Progenitor cell of endocrine pancreas (in vitro differentiated cells): ENCODE measurements at regions not wholly inside any gene's neighbourhood (a gene's known extent, or its start where the extent isn't known, plus 50 kb on each side); places are given as distances from the start of the nearest gene placed in this dataset.

Experiments
- DNase-seq: peaks from one replicate; pipeline ENCODE4 v3.0.0; 2021; ENCODE audit warnings: low spot score; ENCODE audit not compliant: unreplicated experiment
- H3K27ac Mint-ChIP-seq: 2 replicates; pipeline ENCODE4 v1.8.0; 2021; ENCODE audit warnings: mild to moderate bottlenecking, moderate library complexity, mixed read lengths
- H3K27me3 Mint-ChIP-seq: 2 replicates; pipeline ENCODE4 v1.8.0; 2021; ENCODE audit warnings: mixed read lengths
- H3K36me3 Mint-ChIP-seq: 2 replicates; pipeline ENCODE4 v1.8.0; 2022; ENCODE audit warnings: mixed read lengths; ENCODE audit not compliant: insufficient read depth
- H3K4me1 Mint-ChIP-seq: 2 replicates; pipeline ENCODE4 v1.8.0; 2021; ENCODE audit warnings: low read depth, mixed read lengths
- H3K4me3 Mint-ChIP-seq: 2 replicates; pipeline ENCODE4 v1.8.0; 2021; ENCODE audit warnings: low read depth, mild to moderate bottlenecking, moderate library complexity, mixed read lengths
- H3K9me3 Mint-ChIP-seq: 2 replicates; pipeline ENCODE4 v1.8.0; 2021; ENCODE audit warnings: low read depth, mixed read lengths
- TF ChIP-seq, protein P1 (sequence below): fragments of 200-600 bp; sonication (generic); IDR thresholded peaks from one replicate; pipeline ENCODE4 v1.5.0; 2021; ENCODE audit warnings: antibody characterized with exemption, mild to moderate bottlenecking; ENCODE audit not compliant: unreplicated experiment

DNA sequence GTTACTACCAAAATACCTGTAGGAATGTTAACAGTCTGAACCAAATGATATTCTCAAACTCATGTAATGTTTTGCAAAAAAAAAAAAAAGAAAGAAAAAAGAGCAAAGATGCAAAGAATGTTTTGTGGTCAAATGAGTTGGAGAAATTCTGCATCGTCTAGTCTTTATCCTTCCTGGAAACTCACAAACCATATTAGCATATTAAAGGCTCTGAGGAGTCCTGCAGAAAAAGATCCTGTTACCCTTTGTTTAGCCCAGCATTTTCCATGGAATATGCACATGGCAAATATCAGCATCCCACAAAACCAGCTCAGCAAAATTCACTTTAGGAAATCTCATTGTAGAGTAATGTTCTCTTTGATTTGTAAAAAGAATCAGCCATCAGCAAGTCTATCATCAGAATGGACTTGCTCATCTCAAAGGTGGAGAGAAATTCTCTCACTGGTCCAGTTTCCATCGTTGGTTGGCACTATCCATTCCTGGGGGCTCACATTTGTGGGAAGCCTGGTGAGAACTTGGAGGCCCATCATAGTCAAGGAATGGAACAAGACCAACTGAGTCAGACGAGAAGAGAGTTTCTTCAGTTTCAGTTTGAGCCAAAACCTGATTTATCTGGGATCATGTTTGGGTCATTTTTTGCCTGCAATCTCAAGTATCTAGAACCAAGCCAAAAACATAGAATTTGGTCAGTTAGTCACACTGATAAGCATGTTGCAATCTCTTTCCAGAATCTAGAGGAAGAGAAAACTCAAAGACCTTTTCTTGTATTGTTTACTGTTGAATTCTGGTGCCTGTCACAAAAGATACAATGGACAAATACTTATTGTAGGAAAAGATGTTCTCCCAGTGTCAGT lies 129.8 kb downstream of the TBX5 start:
- H3K4me1 Mint-ChIP-seq, result peaks cover 5% of the 10 kb centered on the region
- peaks cover 7% of the 10 kb centered on the region for H3K9me3 Mint-ChIP-seq
- no peak for DNase-seq
- no peak overlapping the region for H3K4me3 Mint-ChIP-seq
- H3K27me3 Mint-ChIP-seq, result peaks cover 12% of the 10 kb centered on the region
- TF ChIP-seq, protein P1, sequence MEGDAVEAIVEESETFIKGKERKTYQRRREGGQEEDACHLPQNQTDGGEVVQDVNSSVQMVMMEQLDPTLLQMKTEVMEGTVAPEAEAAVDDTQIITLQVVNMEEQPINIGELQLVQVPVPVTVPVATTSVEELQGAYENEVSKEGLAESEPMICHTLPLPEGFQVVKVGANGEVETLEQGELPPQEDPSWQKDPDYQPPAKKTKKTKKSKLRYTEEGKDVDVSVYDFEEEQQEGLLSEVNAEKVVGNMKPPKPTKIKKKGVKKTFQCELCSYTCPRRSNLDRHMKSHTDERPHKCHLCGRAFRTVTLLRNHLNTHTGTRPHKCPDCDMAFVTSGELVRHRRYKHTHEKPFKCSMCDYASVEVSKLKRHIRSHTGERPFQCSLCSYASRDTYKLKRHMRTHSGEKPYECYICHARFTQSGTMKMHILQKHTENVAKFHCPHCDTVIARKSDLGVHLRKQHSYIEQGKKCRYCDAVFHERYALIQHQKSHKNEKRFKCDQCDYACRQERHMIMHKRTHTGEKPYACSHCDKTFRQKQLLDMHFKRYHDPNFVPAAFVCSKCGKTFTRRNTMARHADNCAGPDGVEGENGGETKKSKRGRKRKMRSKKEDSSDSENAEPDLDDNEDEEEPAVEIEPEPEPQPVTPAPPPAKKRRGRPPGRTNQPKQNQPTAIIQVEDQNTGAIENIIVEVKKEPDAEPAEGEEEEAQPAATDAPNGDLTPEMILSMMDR, result no peak
- no peaks in the 10 kb centered on the region for H3K36me3 Mint-ChIP-seq
- H3K27ac Mint-ChIP-seq, result no peak overlapping the region

DNA sequence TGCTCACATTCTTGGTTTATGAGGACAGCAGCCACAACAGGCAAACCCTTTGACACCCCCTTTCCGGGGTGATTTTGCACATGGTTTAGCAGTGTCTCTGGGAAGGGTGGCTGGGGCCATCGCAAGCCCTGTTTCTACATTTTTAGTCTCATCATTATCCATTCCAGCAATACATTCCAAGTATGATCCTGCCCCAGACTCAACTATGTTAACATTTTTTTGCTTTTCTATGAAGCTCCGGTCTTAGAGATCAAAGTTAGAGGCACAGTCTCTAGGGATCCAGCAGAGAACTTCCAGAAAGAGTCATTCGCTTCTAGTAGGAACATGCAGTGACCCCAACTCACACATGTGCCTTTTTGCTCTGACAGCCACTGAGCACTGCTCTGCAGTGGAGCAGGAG lies 130.9 kb downstream of the TBX5 start:
- Mint-ChIP-seq H3K27me3 (peaks cover 12% of the 10 kb centered on the region), H3K27ac (no peak overlapping the region), H3K9me3 (peaks cover 7% of the 10 kb centered on the region), H3K4me1 (peaks cover 5% of the 10 kb centered on the region), H3K4me3 (no peak overlapping the region), H3K36me3 (no peaks in the 10 kb centered on the region)
- no peak for DNase-seq
- TF ChIP-seq, protein P1, result no peak

DNA sequence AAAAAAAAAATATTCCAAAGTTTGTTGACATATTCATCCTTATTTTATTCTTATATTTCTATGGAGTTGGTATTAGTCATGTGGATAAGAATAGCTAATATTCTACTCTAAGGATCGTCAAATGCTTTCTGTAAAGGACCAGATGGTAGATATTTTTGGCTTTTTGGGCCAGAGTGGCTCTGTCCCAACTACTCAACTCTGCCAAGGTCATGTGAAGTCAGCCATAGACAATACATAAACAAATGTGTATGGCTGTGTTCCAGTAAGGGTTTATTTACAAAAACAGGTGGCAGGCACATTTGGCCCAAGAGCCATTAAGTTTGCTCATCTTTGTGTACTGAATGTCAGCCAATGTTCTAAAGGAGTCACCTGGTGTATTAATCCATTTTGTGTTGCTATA lies 131.8 kb downstream of the TBX5 start:
- Mint-ChIP-seq H3K4me3 (no peak overlapping the region), H3K36me3 (no peaks in the 10 kb centered on the region), H3K4me1 (peaks cover 5% of the 10 kb centered on the region), H3K27me3 (peaks cover 12% of the 10 kb centered on the region), H3K9me3 (peaks cover 3% of the 10 kb centered on the region), H3K27ac (no peak overlapping the region)
- TF ChIP-seq, protein P1, result no peak
- no peak for DNase-seq

DNA sequence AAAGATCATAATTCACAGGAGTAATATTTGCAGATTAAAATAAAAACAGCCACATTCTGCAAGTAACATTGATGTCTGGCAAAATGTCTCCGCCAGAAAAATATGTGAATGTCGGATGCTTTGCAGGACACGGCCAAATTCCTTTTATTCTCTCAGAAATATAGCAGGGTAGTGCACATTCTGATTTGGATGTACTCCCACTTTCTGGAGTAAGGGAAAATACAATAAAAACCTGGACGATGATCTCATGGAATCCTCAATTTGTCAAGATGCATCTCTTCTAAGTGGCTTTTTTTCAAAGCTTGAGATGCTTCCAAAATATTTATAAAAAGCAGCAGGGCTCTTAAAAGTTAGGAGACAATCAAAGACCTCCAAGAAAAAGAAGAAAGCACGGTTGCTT lies 133.3 kb downstream of the TBX5 start:
- Mint-ChIP-seq H3K27ac (no peak overlapping the region), H3K4me1 (peaks cover 5% of the 10 kb centered on the region), H3K27me3 (peaks cover 12% of the 10 kb centered on the region), H3K4me3 (no peak overlapping the region), H3K9me3 (no peaks in the 10 kb centered on the region), H3K36me3 (no peaks in the 10 kb centered on the region)
- TF ChIP-seq, protein P1, result no peak
- no peak for DNase-seq

DNA sequence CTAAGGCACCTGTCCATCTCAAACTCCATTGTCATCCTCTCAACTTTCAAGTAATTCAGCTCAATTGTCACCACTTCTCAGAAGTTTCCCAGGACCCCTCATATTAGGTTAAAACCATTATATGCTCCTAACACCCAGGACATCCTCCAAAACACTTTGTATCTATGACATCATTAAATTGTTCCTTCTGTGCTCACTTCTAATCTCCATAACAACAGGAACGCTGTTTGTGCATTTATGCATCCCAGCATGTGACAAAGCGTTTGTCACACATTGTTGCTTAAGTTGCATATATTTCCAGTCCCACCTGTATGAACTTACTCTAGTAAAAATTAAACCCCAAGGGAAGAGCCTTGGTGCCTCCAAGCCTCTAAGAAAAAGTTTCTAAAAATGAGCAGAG lies 133.9 kb downstream of the TBX5 start:
- H3K27ac Mint-ChIP-seq, result no peak overlapping the region
- no peak for DNase-seq
- peaks cover 5% of the 10 kb centered on the region for H3K4me1 Mint-ChIP-seq
- TF ChIP-seq, protein P1, result no peak
- H3K36me3 Mint-ChIP-seq, result no peaks in the 10 kb centered on the region
- peaks cover 12% of the 10 kb centered on the region for H3K27me3 Mint-ChIP-seq
- no peak overlapping the region for H3K4me3 Mint-ChIP-seq
- no peaks in the 10 kb centered on the region for H3K9me3 Mint-ChIP-seq
